Testis (tissue), 2 donors: ENCODE measurements at regions not wholly inside any gene's neighbourhood (a gene's known extent, or its start where the extent isn't known, plus 50 kb on each side); places are given as distances from the start of the nearest gene placed in this dataset.

Experiments used
- POLR2A ChIP-seq: fragments of 450-650 bp; IDR thresholded peaks from one replicate; pipeline ENCODE4 v1.6.1; 2017; ENCODE audit warnings: antibody characterized with exemption, mild to moderate bottlenecking, moderate library complexity
- TF ChIP-seq, protein P1 (sequence below), 3 experiments: fragments of 450-650 bp in 2 of 3; fragments of 200-600 bp in 1 of 3; sonication (generic) in 1 of 3; IDR thresholded peaks; one replicate each; pipeline ENCODE4 v1.5.1; 2016 to 2019; ENCODE audit warnings: antibody characterized with exemption in 3 of 3, mild to moderate bottlenecking in 2 of 3, moderate library complexity in 1 of 3

DNA sequence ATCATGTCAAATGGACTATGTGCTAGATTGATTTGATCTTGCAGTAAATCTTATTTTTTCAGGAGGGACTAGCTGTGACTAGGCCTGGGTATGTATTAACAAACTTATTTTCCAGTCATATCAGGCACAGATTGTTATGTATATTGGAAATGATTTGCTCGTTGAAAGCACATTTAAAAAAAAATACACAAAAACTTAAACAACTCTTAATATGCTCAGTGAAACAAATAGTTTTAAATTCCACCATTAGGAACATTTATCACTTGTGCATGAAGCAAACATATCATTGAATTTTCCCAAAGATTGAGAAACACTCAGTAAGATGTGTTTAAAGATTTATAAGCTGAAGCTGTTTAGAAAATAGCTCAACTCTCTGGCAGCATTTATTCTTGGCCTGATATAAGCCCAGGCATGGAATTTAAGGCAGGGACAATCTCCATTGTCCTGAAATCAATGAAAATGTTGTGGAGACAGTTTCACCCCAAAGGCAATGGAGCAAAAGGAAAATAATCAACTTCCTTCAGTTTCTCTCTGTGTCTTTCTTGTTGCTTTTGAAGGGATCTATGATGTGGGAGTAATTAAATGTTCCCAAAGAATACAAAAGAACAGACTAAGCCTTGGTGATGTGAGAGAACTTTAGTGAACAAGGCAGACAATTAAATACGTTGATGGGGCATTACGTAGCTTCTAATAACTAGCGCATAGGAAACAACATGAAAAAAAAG, 250.3 kb downstream of the GPR37 start:
- TF ChIP-seq, protein P1, sequence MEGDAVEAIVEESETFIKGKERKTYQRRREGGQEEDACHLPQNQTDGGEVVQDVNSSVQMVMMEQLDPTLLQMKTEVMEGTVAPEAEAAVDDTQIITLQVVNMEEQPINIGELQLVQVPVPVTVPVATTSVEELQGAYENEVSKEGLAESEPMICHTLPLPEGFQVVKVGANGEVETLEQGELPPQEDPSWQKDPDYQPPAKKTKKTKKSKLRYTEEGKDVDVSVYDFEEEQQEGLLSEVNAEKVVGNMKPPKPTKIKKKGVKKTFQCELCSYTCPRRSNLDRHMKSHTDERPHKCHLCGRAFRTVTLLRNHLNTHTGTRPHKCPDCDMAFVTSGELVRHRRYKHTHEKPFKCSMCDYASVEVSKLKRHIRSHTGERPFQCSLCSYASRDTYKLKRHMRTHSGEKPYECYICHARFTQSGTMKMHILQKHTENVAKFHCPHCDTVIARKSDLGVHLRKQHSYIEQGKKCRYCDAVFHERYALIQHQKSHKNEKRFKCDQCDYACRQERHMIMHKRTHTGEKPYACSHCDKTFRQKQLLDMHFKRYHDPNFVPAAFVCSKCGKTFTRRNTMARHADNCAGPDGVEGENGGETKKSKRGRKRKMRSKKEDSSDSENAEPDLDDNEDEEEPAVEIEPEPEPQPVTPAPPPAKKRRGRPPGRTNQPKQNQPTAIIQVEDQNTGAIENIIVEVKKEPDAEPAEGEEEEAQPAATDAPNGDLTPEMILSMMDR (IDR thresholded peaks at IDR 0.05), result no peak
- no peak for TF ChIP-seq POLR2A
